OCI-LY7 (cell line): ENCODE measurements at regions not wholly inside any gene's neighbourhood (a gene's known extent, or its start where the extent isn't known, plus 50 kb on each side); places are given as distances from the start of the nearest gene placed in this dataset.

Experiments used
- BruUV-seq: library from RNA; stranded (reverse); fragments of 400-500 nt; replicated peaks from 2 replicates; lab custom pipeline; 2021; lab: Mats Ljungman, UMichigan
- CTCF ChIA-PET: fragments of 300-600 bp; sonication (Branson Sonifier 250); formaldehyde crosslinking; loops from one replicate; lab custom pipeline; 2022; ENCODE audit warnings: antibody characterized with exemption; ENCODE audit not compliant: unreplicated experiment; lab: Charles Lee
- POLR2A ChIA-PET: fragments of 300-600 bp; sonication (Branson Sonifier 250); formaldehyde crosslinking; loops from one replicate; lab custom pipeline; 2022; ENCODE audit warnings: antibody characterized with exemption; lab: Charles Lee
- DNase-seq: peaks from one replicate; pipeline ENCODE4 v3.0.0-alpha.2; 2015; ENCODE audit warnings: low spot score
- H2AFZ ChIP-seq: fragments of 200-600 bp; sonication (generic), shearing (Covaris generic); 2 replicates; pipeline ENCODE4 v1.6.1; 2014; ENCODE audit warnings: mild to moderate bottlenecking, antibody characterized with exemption, low read length, moderate library complexity
- H3K27ac ChIP-seq: fragments of 200-600 bp; sonication (generic); 2 replicates; pipeline ENCODE4 v1.5.1; 2014; ENCODE audit warnings: mixed run types, low read depth, mild to moderate bottlenecking, moderate library complexity, low read length, inconsistent platforms; ENCODE audit not compliant: poor library complexity, severe bottlenecking
- H3K36me3 ChIP-seq: fragments of 200-600 bp; sonication (generic); 2 replicates; pipeline ENCODE4 v1.6.1; 2014; ENCODE audit warnings: mild to moderate bottlenecking, antibody characterized with exemption, low read length, moderate library complexity, mixed read lengths; ENCODE audit not compliant: insufficient read depth
- H3K4me1 ChIP-seq: fragments of 200-600 bp; sonication (generic); 2 replicates; pipeline ENCODE4 v1.5.1; 2014; ENCODE audit warnings: mild to moderate bottlenecking, low read length; ENCODE audit not compliant: insufficient read depth, poor library complexity, severe bottlenecking
- H3K4me2 ChIP-seq: fragments of 200-600 bp; sonication (generic); 2 replicates; pipeline ENCODE4 v1.6.1; 2014; ENCODE audit warnings: mild to moderate bottlenecking, low read length
- H3K4me3 ChIP-seq: fragments of 200-600 bp; sonication (generic); 2 replicates; pipeline ENCODE4 v1.5.1; 2014; ENCODE audit warnings: mild to moderate bottlenecking, low read depth, low read length; ENCODE audit not compliant: poor library complexity, severe bottlenecking
- H3K79me2 ChIP-seq: fragments of 200-600 bp; sonication (generic); 2 replicates; pipeline ENCODE4 v1.6.1; 2016; ENCODE audit warnings: low read depth, mild to moderate bottlenecking, low read length, moderate library complexity, mixed read lengths; ENCODE audit not compliant: insufficient read depth
- H3K9me2 ChIP-seq: fragments of 200-600 bp; sonication (generic); 2 replicates; pipeline ENCODE4 v1.6.1; 2016; ENCODE audit warnings: mild to moderate bottlenecking, low read length, mixed read lengths; ENCODE audit not compliant: insufficient read depth
- H3K9me3 ChIP-seq: fragments of 200-600 bp; sonication (generic); 2 replicates; pipeline ENCODE4 v1.6.1; 2014; ENCODE audit warnings: mild to moderate bottlenecking, mixed run types, low read length, mixed read lengths
- H4K20me1 ChIP-seq: fragments of 200-600 bp; sonication (generic); 2 replicates; pipeline ENCODE4 v1.6.1; 2014; ENCODE audit warnings: mild to moderate bottlenecking, antibody characterized with exemption, low read length, moderate library complexity, mixed read lengths; ENCODE audit not compliant: insufficient read depth
- CTCF ChIP-seq: fragments of 200-600 bp; sonication (generic); conservative IDR thresholded peaks from 2 replicates; pipeline ENCODE4 v1.5.1; 2014; ENCODE audit warnings: mild to moderate bottlenecking, antibody characterized with exemption, low read length, moderate library complexity, mixed read lengths
- EZH2phosphoT487 ChIP-seq: fragments of 200-600 bp; sonication (generic); IDR thresholded peaks from 2 replicates; pipeline ENCODE4 v1.6.1; 2018; ENCODE audit warnings: low read depth, borderline replicate concordance, mild to moderate bottlenecking, mixed run types, antibody characterized with exemption, low read length, moderate library complexity, mixed read lengths
- intact Hi-C: fragments of 100-400 bp; cut with micrococcal nuclease; formaldehyde crosslinking; loops from one replicate; pipeline ENCODE4 v1.10.0; 2022; ENCODE audit not compliant: unreplicated experiment

GRCh38 chr12:90029317-90029716, 320.7 kb upstream of the ATP2B1 start:
- TF ChIP-seq EZH2phosphoT487 (no peak), CTCF (no peak)
- intact Hi-C loops = no loop called here
- no peak for DNase-seq
- POLR2A ChIA-PET = interaction anchor here (0.8 to 1.0 kb wide), 3 partner anchors 15 to 389 kb away, joined by 3 to 4 read pairs (median 3); no protein-coding TSS in a partner anchor
- no peaks in the 10 kb centered on the region for H3K9me3 ChIP-seq
- H3K27ac ChIP-seq = no peak overlapping the region
- no TSS peak for BruUV-seq
- no peaks in the 10 kb centered on the region for H3K9me2 ChIP-seq
- no peaks in the 10 kb centered on the region for H3K4me1 ChIP-seq
- no peak overlapping the region for H3K4me3 ChIP-seq
- no peak overlapping the region for H2AFZ ChIP-seq
- H3K36me3 ChIP-seq = no peaks in the 10 kb centered on the region
- CTCF ChIA-PET = no interaction called here
- H3K79me2 ChIP-seq = no peaks in the 10 kb centered on the region
- H3K4me2 ChIP-seq = no peak overlapping the region
- no peaks in the 10 kb centered on the region for H4K20me1 ChIP-seq

GRCh38 chr12:90028635-90029051, 320.0 kb upstream of the ATP2B1 start:
- no peaks in the 10 kb centered on the region for H3K9me2 ChIP-seq
- ChIA-PET POLR2A (interaction anchor here (0.8 to 1.1 kb wide), 3 partner anchors 11 to 27 kb away, joined by 4 to 5 read pairs (median 4); no protein-coding TSS in a partner anchor), CTCF (no interaction called here)
- no peaks in the 10 kb centered on the region for H3K4me1 ChIP-seq
- no peak overlapping the region for H3K4me3 ChIP-seq
- H4K20me1 ChIP-seq = no peaks in the 10 kb centered on the region
- no peak overlapping the region for H3K27ac ChIP-seq
- TF ChIP-seq CTCF = no peak
- no peak for TF ChIP-seq EZH2phosphoT487
- DNase-seq = no peak
- no TSS peak for BruUV-seq
- H3K79me2 ChIP-seq = no peaks in the 10 kb centered on the region
- H3K36me3 ChIP-seq = no peaks in the 10 kb centered on the region
- intact Hi-C loops = no loop called here
- H2AFZ ChIP-seq = peak overlapping the region; percentile 10
- no peak overlapping the region for H3K4me2 ChIP-seq
- no peaks in the 10 kb centered on the region for H3K9me3 ChIP-seq

- H4K20me1 ChIP-seq = no peaks in the 10 kb centered on the region
- TF ChIP-seq CTCF (no peak), EZH2phosphoT487 (no peak)
- DNase-seq = no peak
- intact Hi-C loops = no loop called here
- POLR2A ChIA-PET = interaction anchor here (0.6 to 1.1 kb wide), 4 partner anchors 10 to 420 kb away, joined by 4 to 7 read pairs (median 4); no protein-coding TSS in a partner anchor
- no peaks in the 10 kb centered on the region for H3K79me2 ChIP-seq
- no peak overlapping the region for H3K27ac ChIP-seq
- no peaks in the 10 kb centered on the region for H3K9me2 ChIP-seq
- CTCF ChIA-PET = no interaction called here
- H3K4me2 ChIP-seq = no peak overlapping the region
- no peaks in the 10 kb centered on the region for H3K4me1 ChIP-seq
- no peaks in the 10 kb centered on the region for H3K9me3 ChIP-seq
- H3K4me3 ChIP-seq = no peak overlapping the region
- peak overlapping the region; percentile 10 for H2AFZ ChIP-seq
- no TSS peak for BruUV-seq
- H3K36me3 ChIP-seq = no peaks in the 10 kb centered on the region
Measured at GRCh38 chr12:90027889-90028634, 319.4 kb upstream of the ATP2B1 start.
